H1 (cell line): ENCODE measurements at regions not wholly inside any gene's neighbourhood (a gene's known extent, or its start where the extent isn't known, plus 50 kb on each side); places are given as distances from the start of the nearest gene placed in this dataset.

Source experiments
- CBX8 ChIP-seq: fragments of 300-800, 300-1000 bp; sonication (generic); IDR thresholded peaks from 2 replicates; pipeline ENCODE4 v1.7.1; 2016; ENCODE audit warnings: low read depth, low read length, borderline replicate concordance
- TF ChIP-seq, protein P1 (sequence below): IDR thresholded peaks from 2 replicates; pipeline ENCODE4 v1.6.1; 2011; ENCODE audit warnings: low read depth, mild to moderate bottlenecking, low read length; ENCODE audit not compliant: insufficient read depth

DNA sequence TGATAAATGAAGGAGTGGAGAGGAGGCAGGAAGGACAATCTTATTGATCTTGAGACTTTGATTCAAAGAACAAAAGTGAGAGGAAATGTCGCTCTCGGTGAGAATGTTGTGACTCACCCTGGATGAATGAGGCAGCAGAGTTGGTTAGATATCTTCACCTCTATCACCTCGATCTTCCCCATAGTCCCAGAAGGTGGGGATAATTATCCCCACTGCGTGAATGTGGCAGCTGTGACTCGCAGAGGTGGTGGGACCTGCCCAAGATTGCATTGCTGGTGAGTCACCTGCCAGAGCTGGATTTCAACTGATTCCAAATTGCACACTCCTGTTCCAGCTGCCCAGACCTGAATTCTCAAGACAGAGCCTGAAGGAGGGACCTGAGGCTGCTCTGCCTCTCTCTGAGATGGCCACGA, 105.0 kb downstream of the MATN1 start (continued):
- TF ChIP-seq, protein P1, sequence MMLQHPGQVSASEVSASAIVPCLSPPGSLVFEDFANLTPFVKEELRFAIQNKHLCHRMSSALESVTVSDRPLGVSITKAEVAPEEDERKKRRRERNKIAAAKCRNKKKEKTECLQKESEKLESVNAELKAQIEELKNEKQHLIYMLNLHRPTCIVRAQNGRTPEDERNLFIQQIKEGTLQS = no peak
- TF ChIP-seq CBX8 = no peak
